ENCODE measurements at regions not wholly inside any gene's neighbourhood (a gene's known extent, or its start where the extent isn't known, plus 50 kb on each side); places are given as distances from the start of the nearest gene placed in this dataset.

DNA sequence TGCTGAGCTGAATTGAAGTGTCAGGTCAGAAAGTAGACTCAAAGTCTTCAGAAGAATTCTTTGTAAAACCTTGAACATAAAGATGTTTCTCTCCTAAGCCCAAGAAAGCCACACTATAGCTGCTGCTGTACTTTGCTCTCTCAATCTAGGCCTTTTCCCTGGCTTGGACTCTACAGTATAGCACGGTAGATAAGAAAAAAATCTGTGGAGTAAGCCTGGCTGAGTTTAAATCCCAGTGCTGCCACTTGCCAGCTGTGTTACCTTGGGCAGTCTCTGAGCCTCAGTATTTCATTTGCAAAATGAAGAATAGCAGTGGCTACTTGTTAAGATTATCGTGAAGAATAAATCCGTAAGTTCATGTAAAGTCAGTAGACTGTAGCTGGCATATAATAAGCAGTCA, 53.3 kb upstream of the UFL1 start:
- no peak for DNase-seq (ENCODE audit: low read depth in 1 of 2, low spot score in 1 of 2)

DNA sequence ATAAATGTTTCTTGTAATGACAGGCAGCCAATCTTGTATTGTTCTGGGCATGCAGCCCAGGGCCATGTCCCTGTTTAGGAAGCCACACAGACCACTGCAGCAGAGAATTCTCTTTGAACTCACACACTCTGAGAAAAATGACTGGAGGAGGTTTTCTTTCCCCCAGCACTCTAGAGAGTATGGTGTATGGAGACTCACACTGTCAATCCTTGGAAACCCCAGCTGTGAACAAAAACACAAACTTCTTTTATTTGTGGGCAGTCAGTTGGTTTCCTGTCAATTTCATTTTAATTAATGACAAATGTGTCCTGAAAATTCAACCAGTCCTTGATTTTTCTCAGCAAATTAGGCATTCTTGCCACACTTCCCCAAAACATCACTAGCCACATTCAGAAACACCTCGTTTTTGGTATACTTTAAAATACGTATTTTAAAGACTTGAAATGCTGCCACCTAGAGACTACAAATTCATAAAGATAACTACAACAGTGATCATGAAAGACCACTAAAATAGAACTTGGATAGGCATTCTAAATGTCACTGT, 52.9 kb upstream of the UFL1 start:
- no peak for DNase-seq (ENCODE audit: low read depth in 1 of 2, low spot score in 1 of 2)
- no peak for TF ChIP-seq JUND (IDR thresholded peaks at IDR 0.05; ENCODE audit: low read depth)
- in situ Hi-C loops (cut with HindIII; ENCODE audit: low pct_unique_long_range_greater_than_20kb, low sequenced_read_pairs) = no loop called here

More for the DNA sequence above, 53.3 kb upstream of the UFL1 start:
- no peak for TF ChIP-seq JUND (IDR thresholded peaks at IDR 0.05; ENCODE audit: low read depth)
- in situ Hi-C loops (cut with HindIII; ENCODE audit: low pct_unique_long_range_greater_than_20kb, low sequenced_read_pairs) = no loop called here

DNA sequence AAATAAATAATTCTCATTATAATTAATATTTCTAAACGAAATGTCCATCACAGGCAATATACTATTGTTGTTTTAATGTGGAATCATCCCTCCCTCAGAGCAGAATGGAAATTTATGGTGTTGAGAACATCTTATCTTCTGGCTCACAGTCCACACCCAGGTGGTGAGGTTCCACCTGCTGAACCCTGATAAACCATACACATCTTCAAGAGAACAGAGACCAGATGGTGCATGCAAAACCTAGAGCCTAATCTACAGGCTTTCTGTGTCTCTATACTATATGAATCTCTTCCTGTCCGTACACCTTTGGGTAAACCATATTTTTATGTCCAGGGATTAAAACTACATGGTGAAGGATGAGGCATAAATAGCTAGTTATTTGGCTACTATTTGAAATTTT, 52.3 kb upstream of the UFL1 start:
- DNase-seq (ENCODE audit: low read depth in 1 of 2, low spot score in 1 of 2) = no peak

DNA sequence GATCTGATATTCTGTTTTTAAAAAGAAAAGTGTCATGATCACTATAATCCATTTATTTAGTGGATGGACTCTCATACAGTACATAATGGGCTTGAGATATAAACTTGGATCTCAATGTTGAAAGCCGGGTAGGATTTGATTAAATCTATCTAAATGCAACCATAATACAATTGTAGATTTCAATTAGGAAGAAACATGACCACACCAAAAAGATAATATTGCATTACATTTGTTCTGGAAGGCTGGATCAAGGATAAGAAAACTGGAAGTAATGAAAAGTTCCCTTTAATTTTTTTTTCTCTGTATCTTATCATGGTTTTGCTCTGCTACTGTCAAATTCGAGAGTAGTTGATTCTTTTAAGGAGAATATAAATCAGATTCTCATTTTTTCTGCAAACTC, 51.3 kb upstream of the UFL1 start:
- in situ Hi-C loops (cut with HindIII; ENCODE audit: low pct_unique_long_range_greater_than_20kb, low sequenced_read_pairs) = no loop called here
- TF ChIP-seq JUND (IDR thresholded peaks at IDR 0.05; ENCODE audit: low read depth) = no peak
- no peak for DNase-seq (ENCODE audit: low read depth in 1 of 2, low spot score in 1 of 2)

More for the DNA sequence above, 52.3 kb upstream of the UFL1 start:
- TF ChIP-seq JUND (IDR thresholded peaks at IDR 0.05; ENCODE audit: low read depth) = no peak
- in situ Hi-C loops (cut with HindIII; ENCODE audit: low pct_unique_long_range_greater_than_20kb, low sequenced_read_pairs) = no loop called here
